Hepatic stellate cell (primary cell): ENCODE measurements at regions not wholly inside any gene's neighbourhood (a gene's known extent, or its start where the extent isn't known, plus 50 kb on each side); places are given as distances from the start of the nearest gene placed in this dataset.

Source experiments
- DNase-seq: peaks from one replicate; pipeline ENCODE4 v3.0.0; 2011; ENCODE audit warnings: low spot score

GRCh38 chr7:22657479-22657878 is 69.5 kb upstream of the IL6 start:
- DNase-seq, result no peak

GRCh38 chr7:22655781-22656180 is 71.2 kb upstream of the IL6 start:
- no peak for DNase-seq

- DNase-seq, result no peak
Measured at GRCh38 chr7:22654831-22655230, 72.2 kb upstream of the IL6 start.

- DNase-seq, result no peak
Measured at GRCh38 chr7:22653951-22654350, 73.0 kb upstream of the IL6 start.

GRCh38 chr7:22651534-22652243 is 75.3 kb upstream of the IL6 start:
- DNase-seq, result peak; percentile 38

- DNase-seq, result no peak
Measured at GRCh38 chr7:22651036-22651435, 76.0 kb upstream of the IL6 start.

GRCh38 chr7:22649686-22650085 is 77.3 kb upstream of the IL6 start:
- DNase-seq, result no peak

GRCh38 chr7:22647451-22648257 is 79.3 kb upstream of the IL6 start:
- peak; percentile 49 for DNase-seq

- no peak for DNase-seq
Measured at GRCh38 chr7:22645418-22646181, 81.4 kb upstream of the IL6 start.

GRCh38 chr7:22642454-22642853 is 84.5 kb upstream of the IL6 start:
- no peak for DNase-seq

GRCh38 chr7:22640269-22640668 is 86.7 kb upstream of the IL6 start:
- DNase-seq, result no peak

- no peak for DNase-seq
Measured at GRCh38 chr7:22639396-22639795, 87.6 kb upstream of the IL6 start.

GRCh38 chr7:22635349-22635748 is 91.7 kb upstream of the IL6 start:
- DNase-seq, result no peak

- DNase-seq, result no peak
Measured at GRCh38 chr7:22633954-22634474, 93.0 kb upstream of the IL6 start.

- DNase-seq, result no peak
Measured at GRCh38 chr7:22633286-22633953, 93.6 kb upstream of the IL6 start.

GRCh38 chr7:22632674-22633073 is 94.3 kb upstream of the IL6 start:
- no peak for DNase-seq

- DNase-seq, result no peak
Measured at GRCh38 chr7:22631730-22632129, 95.3 kb upstream of the IL6 start.

GRCh38 chr7:22630069-22630468 is 96.9 kb upstream of the IL6 start:
- no peak for DNase-seq

- DNase-seq, result no peak
Measured at GRCh38 chr7:22629056-22629455, 97.9 kb upstream of the IL6 start.

GRCh38 chr7:22628112-22628511 is 98.9 kb upstream of the IL6 start:
- no peak for DNase-seq

- DNase-seq, result no peak
Measured at GRCh38 chr7:22627136-22627535, 99.9 kb upstream of the IL6 start.

GRCh38 chr7:22625251-22625650 is 101.7 kb upstream of the IL6 start:
- no peak for DNase-seq
